Smooth muscle cell (in vitro differentiated cells): ENCODE measurements at regions not wholly inside any gene's neighbourhood (a gene's known extent, or its start where the extent isn't known, plus 50 kb on each side); places are given as distances from the start of the nearest gene placed in this dataset.

Source experiments
- DNase-seq: peaks from one replicate; lab custom pipeline; 2025; ENCODE audit not compliant: unreplicated experiment; lab: John Stamatoyannopoulos, UW
- H2AFZ ChIP-seq: fragments of 200-600 bp; sonication (generic); 2 replicates; pipeline ENCODE4 v1.6.0; 2016; ENCODE audit warnings: antibody characterized with exemption, low read depth, mild to moderate bottlenecking
- H3F3A ChIP-seq: fragments of 200-600 bp; sonication (generic); 2 replicates; pipeline ENCODE4 v1.6.0; 2017; ENCODE audit warnings: antibody characterized with exemption, low read depth
- H3K27ac ChIP-seq: fragments of 200-600 bp; sonication (generic); 2 replicates; pipeline ENCODE4 v1.5.1; 2016; ENCODE audit warnings: low read depth, mild to moderate bottlenecking
- H3K27me3 ChIP-seq: fragments of 200-600 bp; sonication (generic); 2 replicates; pipeline ENCODE4 v1.6.1; 2016; ENCODE audit warnings: low read depth, mild to moderate bottlenecking
- H3K36me3 ChIP-seq: fragments of 200-600 bp; sonication (generic); 2 replicates; pipeline ENCODE4 v1.5.1; 2016; ENCODE audit warnings: low read depth
- H3K4me1 ChIP-seq: fragments of 200-600 bp; sonication (generic); 2 replicates; pipeline ENCODE4 v1.5.1; 2016; ENCODE audit warnings: low read depth
- H3K4me2 ChIP-seq: fragments of 200-600 bp; sonication (generic); 2 replicates; pipeline ENCODE4 v1.6.0; 2016; ENCODE audit warnings: mild to moderate bottlenecking
- H3K4me3 ChIP-seq: fragments of 200-600 bp; sonication (generic); 2 replicates; pipeline ENCODE4 v1.5.1; 2016; ENCODE audit warnings: mild to moderate bottlenecking
- H3K79me2 ChIP-seq: fragments of 200-600 bp; sonication (generic); 2 replicates; pipeline ENCODE4 v1.6.0; 2016; ENCODE audit warnings: low read depth, mild to moderate bottlenecking
- H3K9ac ChIP-seq: fragments of 200-600 bp; sonication (generic); 2 replicates; pipeline ENCODE4 v1.6.0; 2016; ENCODE audit warnings: low read depth
- H3K9me3 ChIP-seq: fragments of 200-600 bp; sonication (generic); replicated peaks from 2 replicates; pipeline ENCODE4 v1.5.1; 2016; ENCODE audit warnings: low read depth
- H4K20me1 ChIP-seq: fragments of 200-600 bp; sonication (generic); 2 replicates; pipeline ENCODE4 v1.6.0; 2016; ENCODE audit warnings: low read depth
- CTCF ChIP-seq: fragments of 200-600 bp; sonication (generic); IDR thresholded peaks from 2 replicates; pipeline ENCODE4 v1.5.1; 2017; ENCODE audit warnings: borderline replicate concordance, mild to moderate bottlenecking, antibody characterized with exemption; ENCODE audit not compliant: insufficient read depth, poor library complexity, severe bottlenecking
- WGBS: methylation state at CpG from one replicate; pipeline ENCODE4 v1.1.7; 2016; ENCODE audit warnings: low lambda C conversion rate; 5-methylcytosine and 5-hydroxymethylcytosine counted together

GRCh38 chr15:26232691-26233090, 369.6 kb upstream of the ATP10A start:
- Histone ChIP-seq H3K27me3 (peaks cover 40% of the 10 kb centered on the region), H3K9me3 (no peaks in the 10 kb centered on the region)

GRCh38 chr15:26231096-26231495, 368.0 kb upstream of the ATP10A start:
- Histone ChIP-seq H3K27ac (no peak overlapping the region), H3K4me2 (no peak overlapping the region), H3K27me3 (peaks cover 43% of the 10 kb centered on the region), H3K9me3 (no peaks in the 10 kb centered on the region), H3F3A (no peaks in the 10 kb centered on the region), H3K4me1 (no peaks in the 10 kb centered on the region), H3K4me3 (no peak overlapping the region), H4K20me1 (no peaks in the 10 kb centered on the region), H3K9ac (no peak overlapping the region), H3K36me3 (no peaks in the 10 kb centered on the region), H2AFZ (no peak overlapping the region), H3K79me2 (no peaks in the 10 kb centered on the region)
- no peak for TF ChIP-seq CTCF
- 57% methylated on average over 6 of the region's 6 CpGs for WGBS
- no peak for DNase-seq

More at GRCh38 chr15:26232691-26233090, 369.6 kb upstream of the ATP10A start:
- Histone ChIP-seq H3K9ac (no peak overlapping the region), H3K4me1 (no peaks in the 10 kb centered on the region), H4K20me1 (no peaks in the 10 kb centered on the region), H3K27ac (no peak overlapping the region), H3K36me3 (no peaks in the 10 kb centered on the region), H3K79me2 (no peaks in the 10 kb centered on the region), H3F3A (no peaks in the 10 kb centered on the region), H3K4me3 (no peak overlapping the region), H3K4me2 (no peak overlapping the region), H2AFZ (no peak overlapping the region)
- TF ChIP-seq CTCF: no peak
- no peak for DNase-seq

GRCh38 chr15:26224266-26224665, 361.1 kb upstream of the ATP10A start:
- Histone ChIP-seq H3K4me3 (no peak overlapping the region), H3K27ac (no peak overlapping the region), H3K4me1 (no peaks in the 10 kb centered on the region), H2AFZ (no peak overlapping the region), H3K4me2 (no peak overlapping the region), H3K27me3 (peaks cover 23% of the 10 kb centered on the region), H3K9me3 (no peaks in the 10 kb centered on the region), H3F3A (no peaks in the 10 kb centered on the region), H3K9ac (no peak overlapping the region), H3K36me3 (no peaks in the 10 kb centered on the region), H4K20me1 (no peaks in the 10 kb centered on the region), H3K79me2 (no peaks in the 10 kb centered on the region)
- no peak for TF ChIP-seq CTCF
- WGBS: 100% methylated on average over 2 of the region's 2 CpGs
- no peak for DNase-seq

- no peak overlapping the region for H3K4me2 ChIP-seq
- no peaks in the 10 kb centered on the region for H4K20me1 ChIP-seq
- peaks cover 23% of the 10 kb centered on the region for H3K27me3 ChIP-seq
- no peak overlapping the region for H3K4me3 ChIP-seq
- no peak overlapping the region for H3K9ac ChIP-seq
- H3K27ac ChIP-seq: no peak overlapping the region
- no peaks in the 10 kb centered on the region for H3K79me2 ChIP-seq
- H2AFZ ChIP-seq: no peak overlapping the region
- no peak for TF ChIP-seq CTCF
- H3K9me3 ChIP-seq: no peaks in the 10 kb centered on the region
- no peaks in the 10 kb centered on the region for H3K4me1 ChIP-seq
- no peak for DNase-seq
- WGBS: 84% methylated on average over 2 of the region's 2 CpGs
- H3K36me3 ChIP-seq: no peaks in the 10 kb centered on the region
- H3F3A ChIP-seq: no peaks in the 10 kb centered on the region
Measured at GRCh38 chr15:26223720-26224119, 360.6 kb upstream of the ATP10A start.
